ENCODE measurements at regions not wholly inside any gene's neighbourhood (a gene's known extent, or its start where the extent isn't known, plus 50 kb on each side); places are given as distances from the start of the nearest gene placed in this dataset.

- Histone ChIP-seq H4K20me1 (ENCODE audit: insufficient read depth) (no peaks in the 10 kb centered on the region), H3K4me2 (ENCODE audit: low read length) (no peak overlapping the region), H3K27me3 (ENCODE audit: insufficient read depth, low read depth, low read length) (no peaks in the 10 kb centered on the region), H3K9me2 (ENCODE audit: insufficient read depth, low read length) (no peaks in the 10 kb centered on the region), H3K4me3 (ENCODE audit: low read length) (no peak overlapping the region), H3K9me3 (ENCODE audit: low read length) (peaks cover 4% of the 10 kb centered on the region), H3K36me3 (ENCODE audit: insufficient read depth, low read length) (no peaks in the 10 kb centered on the region), H3K27ac (ENCODE audit: low read length) (no peak overlapping the region), H2AFZ (ENCODE audit: low read depth, low read length) (no peak overlapping the region), H3K9ac (ENCODE audit: low read length) (no peak overlapping the region), H3F3A (ENCODE audit: insufficient read depth, low read length, poor library complexity, severe bottlenecking) (no peaks in the 10 kb centered on the region), H3K79me2 (replicated peaks; ENCODE audit: insufficient read depth, low read length) (no peaks in the 10 kb centered on the region)
- no peak for TF ChIP-seq EZH2 (IDR thresholded peaks at IDR 0.05; ENCODE audit: borderline replicate concordance, insufficient read depth, low read length, poor library complexity, severe bottlenecking)
- no peak for TF ChIP-seq REST (IDR thresholded peaks at IDR 0.05; ENCODE audit: borderline replicate concordance)
- no peak for TF ChIP-seq CTCF (IDR thresholded peaks at IDR 0.05; ENCODE audit: poor library complexity, severe bottlenecking)
- TF ChIP-seq TAF1 (IDR thresholded peaks at IDR 0.05; ENCODE audit: low read depth) = no peak
- no peak for TF ChIP-seq EP300 (conservative IDR thresholded peaks at IDR 0.05; ENCODE audit: poor library complexity, severe bottlenecking)
- no peak for TF ChIP-seq RAD21 (conservative IDR thresholded peaks at IDR 0.05)
- TF ChIP-seq POLR2AphosphoS5 (IDR thresholded peaks at IDR 0.05) = no peak
- no peak for TF ChIP-seq SMC3 (conservative IDR thresholded peaks at IDR 0.05; ENCODE audit: poor library complexity)
- TF ChIP-seq MXI1 (conservative IDR thresholded peaks at IDR 0.05; ENCODE audit: poor library complexity, severe bottlenecking) = no peak
Measured at GRCh38 chr3:102123590-102124190, 274.4 kb downstream of the NFKBIZ start.

- Histone ChIP-seq H3K4me3 (ENCODE audit: low read length) (no peak overlapping the region), H3K79me2 (replicated peaks; ENCODE audit: insufficient read depth, low read length) (no peaks in the 10 kb centered on the region), H3K4me2 (ENCODE audit: low read length) (no peak overlapping the region), H2AFZ (ENCODE audit: low read depth, low read length) (no peak overlapping the region), H3F3A (ENCODE audit: insufficient read depth, low read length, poor library complexity, severe bottlenecking) (no peaks in the 10 kb centered on the region), H3K9me3 (ENCODE audit: low read length) (peaks cover 4% of the 10 kb centered on the region), H3K9me2 (ENCODE audit: insufficient read depth, low read length) (no peaks in the 10 kb centered on the region), H3K36me3 (ENCODE audit: insufficient read depth, low read length) (no peaks in the 10 kb centered on the region), H3K9ac (ENCODE audit: low read length) (no peak overlapping the region), H4K20me1 (ENCODE audit: insufficient read depth) (no peaks in the 10 kb centered on the region), H3K27ac (ENCODE audit: low read length) (no peak overlapping the region), H3K27me3 (ENCODE audit: insufficient read depth, low read depth, low read length) (no peaks in the 10 kb centered on the region)
- TF ChIP-seq REST (IDR thresholded peaks at IDR 0.05; ENCODE audit: borderline replicate concordance) = no peak
- TF ChIP-seq EP300 (conservative IDR thresholded peaks at IDR 0.05; ENCODE audit: poor library complexity, severe bottlenecking) = no peak
- TF ChIP-seq MXI1 (conservative IDR thresholded peaks at IDR 0.05; ENCODE audit: poor library complexity, severe bottlenecking) = no peak
- TF ChIP-seq POLR2AphosphoS5 (IDR thresholded peaks at IDR 0.05) = no peak
- TF ChIP-seq SMC3 (conservative IDR thresholded peaks at IDR 0.05; ENCODE audit: poor library complexity) = no peak
- no peak for TF ChIP-seq TAF1 (IDR thresholded peaks at IDR 0.05; ENCODE audit: low read depth)
- TF ChIP-seq RAD21 (conservative IDR thresholded peaks at IDR 0.05) = no peak
Measured at GRCh38 chr3:102124282-102124681, 275.0 kb downstream of the NFKBIZ start.
